NCI-H187 treated with DMSO at 0.1 percent for 48 hours (cell line): ENCODE measurements at regions not wholly inside any gene's neighbourhood (a gene's known extent, or its start where the extent isn't known, plus 50 kb on each side); places are given as distances from the start of the nearest gene placed in this dataset.
"Not testable (repeated sequence)": the region's sequence is repeated elsewhere in the genome, so short reads cannot be mapped to it uniquely, and the experiment has no call there.

Experiments used
- DNase-seq: peaks from one replicate; lab custom pipeline; 2025; lab: John Stamatoyannopoulos, UW

- DNase-seq, result no peak
These were observed 216.3 kb upstream of the ECI2 start for GRCh38 chr6:4351520-4352321.

GRCh38 chr6:4350567-4351519 lies 215.5 kb upstream of the ECI2 start:
- no peak for DNase-seq

DNA sequence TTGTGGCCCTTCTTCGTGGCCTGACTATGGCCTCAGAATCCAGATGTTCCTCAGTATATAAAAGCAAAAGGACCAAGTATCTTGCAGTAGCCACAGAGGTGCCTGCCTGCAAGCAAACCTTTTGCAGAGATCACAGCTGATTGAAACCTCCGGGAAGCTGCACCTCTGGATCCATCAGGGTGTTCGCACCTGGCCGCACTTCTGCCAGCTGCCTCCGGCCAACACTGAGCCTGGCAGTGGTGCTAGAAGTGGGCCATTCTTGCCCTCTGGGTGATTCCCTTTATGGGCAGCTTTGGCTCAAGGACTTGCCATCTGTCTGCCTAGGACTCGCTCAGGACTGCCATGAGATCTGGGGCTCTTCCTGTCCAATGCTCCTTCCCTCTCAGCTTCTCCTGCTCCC lies 214.6 kb upstream of the ECI2 start:
- no peak for DNase-seq

DNA sequence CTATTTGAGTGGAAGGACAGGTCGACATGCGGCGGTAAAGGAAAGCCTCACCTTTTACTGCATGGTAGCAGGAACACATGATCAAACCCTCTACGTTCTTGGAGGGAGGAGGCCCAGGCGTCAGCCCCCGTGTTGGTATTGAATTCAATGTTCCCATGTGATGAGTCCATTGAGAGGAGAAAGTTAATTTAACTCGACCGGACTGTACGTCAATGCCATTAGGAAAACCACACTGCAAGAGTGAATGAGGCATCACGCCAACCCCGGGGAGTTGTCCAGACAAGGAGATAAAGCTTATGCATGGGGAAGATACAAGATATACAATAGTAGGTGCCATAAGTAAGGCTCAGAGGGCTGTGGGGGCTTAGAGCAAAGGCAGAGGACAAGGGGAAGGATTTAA lies 213.9 kb upstream of the ECI2 start:
- DNase-seq, result no peak

DNA sequence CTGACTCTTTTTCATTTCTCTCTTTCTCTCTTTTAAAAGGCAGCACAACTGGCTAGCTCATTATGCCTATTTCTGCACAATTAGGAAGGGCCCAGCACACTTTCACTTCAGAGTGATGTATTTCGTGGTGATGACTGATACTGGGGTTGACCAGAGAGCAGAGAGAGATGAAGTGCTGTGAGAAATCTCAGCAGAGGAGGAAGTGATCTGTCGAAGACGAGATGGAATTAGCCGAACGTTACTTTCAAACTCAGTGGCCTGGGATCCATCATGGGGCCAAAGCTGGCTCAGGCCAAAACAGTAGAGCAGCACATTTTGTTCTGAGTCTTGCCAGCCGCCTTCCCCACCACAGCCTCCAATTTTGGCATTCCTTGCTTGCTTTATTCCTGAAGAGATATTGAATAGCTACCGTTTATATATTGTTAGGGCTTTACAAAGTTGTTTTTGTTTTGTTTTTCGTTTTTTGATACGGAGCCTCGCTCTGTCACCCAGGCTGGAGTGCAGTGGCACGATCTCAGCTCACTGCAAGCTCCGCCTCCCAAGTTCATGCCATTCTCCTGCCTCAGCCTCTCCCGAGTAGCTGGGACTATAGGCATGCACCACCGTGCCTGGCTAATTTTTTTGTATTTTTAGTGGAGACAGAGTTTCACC lies 213.2 kb upstream of the ECI2 start:
- no peak for DNase-seq

DNA sequence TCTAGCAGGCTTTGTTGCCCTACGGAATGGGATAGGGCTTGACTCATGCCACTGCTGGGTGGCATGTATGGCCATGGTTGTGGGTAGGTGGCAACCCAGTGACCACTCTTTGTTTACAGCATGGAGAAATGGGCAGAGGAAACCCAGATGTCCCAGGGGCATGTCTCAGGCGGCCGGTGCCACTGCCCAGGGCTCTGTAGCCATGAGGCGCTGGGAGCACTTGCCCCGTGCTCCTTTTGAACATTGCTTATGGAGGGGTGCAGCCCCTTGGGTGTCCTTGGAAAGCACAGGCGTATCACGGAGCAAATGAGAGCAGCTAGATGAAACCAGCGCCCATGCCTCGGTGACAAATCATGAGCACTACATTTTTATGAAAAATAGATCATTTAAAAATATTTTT lies 212.5 kb upstream of the ECI2 start:
- no peak for DNase-seq

DNA sequence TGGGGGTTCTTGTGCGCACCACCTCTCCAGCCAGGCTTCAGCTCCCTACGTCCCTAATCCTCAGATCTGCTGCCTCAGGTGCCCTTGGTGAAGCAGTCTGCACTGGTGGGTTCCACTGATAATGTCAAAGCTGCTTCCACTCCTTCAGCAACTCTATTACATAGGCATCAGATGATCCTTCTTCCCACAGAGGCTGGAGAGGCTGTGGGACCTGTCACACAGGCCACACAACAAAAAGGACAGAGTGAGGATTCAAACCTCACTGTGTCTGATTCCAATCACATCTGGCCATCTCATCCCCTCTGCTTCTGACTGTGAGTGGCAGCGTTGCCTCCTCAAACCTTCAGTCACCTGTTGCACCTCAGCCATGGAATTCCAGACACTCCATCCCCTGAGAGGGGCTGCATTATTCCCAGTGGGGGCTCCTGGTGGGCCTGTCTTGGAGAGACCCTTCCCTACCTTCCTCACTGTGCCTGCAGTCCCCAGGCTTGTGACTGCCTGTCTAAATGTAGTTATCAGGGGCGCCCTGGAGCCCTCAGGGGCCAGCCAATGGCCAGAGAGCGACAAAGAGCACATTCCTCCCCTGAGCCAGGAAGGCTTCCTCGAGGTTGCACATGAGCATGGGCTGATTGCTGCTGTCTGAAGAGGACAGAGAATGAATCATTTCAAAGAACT lies 211.4 kb upstream of the ECI2 start:
- DNase-seq, result no peak

DNA sequence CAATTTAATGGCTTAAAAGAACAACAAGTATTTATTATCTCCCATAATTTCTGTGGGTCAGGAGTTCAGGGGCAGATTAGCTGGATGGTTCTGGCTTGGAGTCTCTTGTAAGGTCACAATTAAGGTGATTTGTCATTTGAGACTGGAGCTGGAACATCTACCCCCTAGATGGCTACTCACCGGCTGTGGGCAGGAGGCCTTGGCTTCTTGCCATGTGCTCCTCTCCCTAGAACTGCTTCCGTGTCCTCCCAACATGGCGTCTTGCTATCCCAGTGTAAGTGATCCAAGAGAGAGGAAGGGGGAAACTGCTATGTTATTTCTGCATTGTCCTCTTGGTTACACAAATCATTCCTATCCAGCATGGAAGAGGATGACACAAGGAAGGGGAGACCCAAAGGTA lies 210.2 kb upstream of the ECI2 start:
- no peak for DNase-seq

DNA sequence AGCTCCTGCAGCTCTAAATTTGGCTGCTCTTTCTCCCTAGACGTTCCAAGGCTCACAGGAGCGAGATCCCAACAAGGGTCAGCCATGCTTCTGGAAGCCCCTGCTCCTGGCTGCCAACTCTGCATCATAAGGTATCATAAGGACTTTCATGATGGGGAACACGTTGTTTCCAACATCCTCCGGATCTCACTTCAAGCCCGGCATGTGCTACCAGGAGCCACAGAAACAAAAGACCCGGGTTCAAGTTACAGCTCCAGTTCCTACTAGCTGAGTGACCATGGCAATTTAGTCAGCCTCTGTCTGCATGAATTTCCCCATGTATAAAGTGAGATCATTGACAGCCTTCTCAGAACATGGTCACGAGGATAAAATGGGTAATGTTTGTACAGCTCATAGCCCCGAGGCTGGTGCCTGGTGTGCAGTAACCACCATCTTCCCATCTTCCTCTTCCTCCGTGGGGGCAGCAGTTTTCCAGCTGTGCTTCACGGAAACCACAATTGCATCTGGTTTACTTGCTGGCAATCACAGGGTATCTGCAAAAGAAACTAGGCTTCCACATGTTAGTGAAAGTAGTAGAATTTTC lies 209.0 kb upstream of the ECI2 start:
- DNase-seq, result no peak

DNA sequence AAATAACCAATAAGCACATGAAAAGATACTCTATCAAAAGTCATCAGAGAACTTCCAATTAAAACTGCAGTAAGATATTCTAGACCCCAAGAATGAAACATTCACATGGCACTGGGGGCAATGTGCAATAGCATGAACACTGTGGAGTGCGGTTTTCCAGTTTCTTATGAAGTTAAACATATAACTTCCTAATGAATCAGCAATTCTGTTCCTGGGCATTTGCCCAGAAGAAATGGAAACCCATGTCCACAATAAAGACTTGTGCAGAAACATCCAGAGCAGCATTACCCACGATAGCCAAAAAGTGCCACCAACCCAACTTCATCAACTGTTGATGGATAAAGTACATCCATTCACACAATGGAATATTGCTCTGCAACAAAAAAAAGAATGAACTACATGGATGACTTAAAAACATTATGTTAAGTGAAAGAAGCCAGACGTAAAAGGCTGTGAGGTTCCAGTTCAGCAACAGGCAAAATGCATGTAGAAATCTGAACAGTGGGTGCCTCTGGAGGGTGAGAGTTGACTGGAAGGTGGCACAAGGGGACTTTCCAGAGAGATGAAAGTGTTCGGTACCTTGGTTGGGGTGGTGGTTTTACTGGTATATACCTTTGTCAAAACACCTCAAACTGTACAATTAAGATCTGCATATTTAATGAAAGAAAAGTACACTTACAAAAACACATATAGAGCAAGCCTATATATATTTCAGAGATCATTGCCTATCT lies 207.2 kb upstream of the ECI2 start:
- no peak for DNase-seq

GRCh38 chr6:4341078-4341797 lies 205.9 kb upstream of the ECI2 start:
- DNase-seq, result no peak

DNA sequence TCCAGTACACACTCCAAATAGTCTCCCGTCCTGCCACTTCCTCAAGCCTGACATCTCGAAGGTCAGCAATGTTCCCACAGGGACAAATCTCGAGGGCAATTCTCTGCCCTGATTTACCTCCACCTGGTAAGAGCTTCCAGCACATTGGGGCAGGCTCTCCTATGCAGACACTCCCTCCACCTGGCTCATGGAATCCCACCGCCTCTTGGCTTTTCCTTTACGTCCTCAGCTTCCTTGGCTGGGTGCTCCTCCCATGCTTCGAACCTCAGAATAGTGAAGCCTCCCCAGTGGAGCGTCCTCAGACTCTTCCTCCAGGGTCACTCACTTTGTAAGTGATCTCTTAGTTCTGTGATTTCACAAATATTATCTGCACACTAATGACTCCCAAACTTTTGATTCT lies 205.2 kb upstream of the ECI2 start:
- no peak for DNase-seq

GRCh38 chr6:4338884-4339283 lies 203.5 kb upstream of the ECI2 start:
- DNase-seq, result no peak

- DNase-seq, result no peak
These were observed 201.5 kb upstream of the ECI2 start for GRCh38 chr6:4336778-4337442.

DNA sequence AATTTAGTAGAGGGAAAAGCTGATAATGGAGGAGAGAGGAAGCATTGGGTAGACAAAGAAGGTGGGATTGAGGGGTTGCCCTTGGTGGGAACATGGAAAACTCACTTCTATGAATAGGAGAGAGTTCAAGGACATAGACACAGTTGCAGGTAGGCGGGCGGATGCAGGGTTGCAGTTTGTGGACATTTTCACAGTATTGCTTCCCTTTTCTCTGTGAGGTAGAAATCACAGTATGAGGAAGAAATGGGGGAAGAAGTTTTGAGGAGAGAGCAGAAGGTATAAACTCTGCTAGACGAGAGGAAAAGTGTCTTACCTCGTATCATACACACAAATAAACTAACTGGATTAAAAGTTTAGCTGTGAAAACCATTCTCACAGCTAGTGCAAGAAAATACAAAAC lies 200.7 kb upstream of the ECI2 start:
- no peak for DNase-seq

DNA sequence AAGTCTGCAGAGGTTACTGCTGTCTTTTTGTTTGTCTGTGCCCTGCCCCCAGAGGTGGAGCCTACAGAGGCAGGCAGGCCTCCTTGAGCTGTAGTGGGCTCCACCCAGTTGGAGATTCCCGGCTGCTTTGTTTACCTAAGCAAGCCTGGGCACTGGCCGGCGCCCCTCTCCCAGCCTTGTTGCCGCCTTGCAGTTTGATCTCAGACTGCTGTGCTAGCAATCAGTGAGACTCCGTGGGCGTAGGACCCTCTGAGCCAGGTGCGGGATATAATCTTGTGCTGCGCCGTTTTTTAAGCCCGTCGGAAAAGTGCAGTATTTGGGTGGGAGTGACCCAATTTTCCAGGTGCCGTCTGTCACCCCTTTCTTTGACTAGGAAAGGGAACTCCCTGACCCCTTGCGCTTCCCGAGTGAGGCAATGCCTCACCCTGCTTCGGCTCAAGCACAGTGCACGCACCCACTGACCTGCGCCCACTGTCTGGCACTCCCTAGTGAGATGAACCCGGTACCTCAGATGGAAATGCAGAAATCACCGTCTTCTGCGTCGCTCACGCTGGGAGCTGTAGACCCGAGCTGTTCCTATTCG lies 198.9 kb upstream of the ECI2 start:
- not testable (repeated sequence) for DNase-seq

GRCh38 chr6:4327841-4328240 lies 192.5 kb upstream of the ECI2 start:
- no peak for DNase-seq

DNA sequence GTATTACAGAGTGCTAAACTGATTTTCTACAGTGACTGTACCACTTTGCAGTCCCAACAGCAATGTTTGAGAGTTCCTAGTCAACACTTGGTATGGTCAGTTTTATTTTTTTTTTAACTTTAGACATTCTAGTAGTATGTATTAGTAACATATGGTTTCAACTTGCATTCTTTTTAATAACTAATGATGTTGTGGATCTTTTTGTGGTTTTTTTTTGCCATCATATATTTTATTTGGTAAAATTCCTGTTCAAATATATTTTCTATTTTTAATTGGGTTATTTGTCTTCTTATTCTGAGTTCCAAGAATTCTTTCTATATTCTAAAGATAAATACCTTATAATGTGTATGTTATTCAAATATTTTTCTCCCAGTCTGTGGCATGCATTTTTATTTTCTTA lies 189.4 kb upstream of the ECI2 start:
- no peak for DNase-seq

GRCh38 chr6:4323322-4323721 lies 187.9 kb upstream of the ECI2 start:
- no peak for DNase-seq
